Umbilical cord (tissue), 1 donor: ENCODE measurements at regions not wholly inside any gene's neighbourhood (a gene's known extent, or its start where the extent isn't known, plus 50 kb on each side); places are given as distances from the start of the nearest gene placed in this dataset.
A peak's percentile ranks its signal among the peaks of the same experiment; 100 is the strongest.
"Not testable (repeated sequence)": the region's sequence is repeated elsewhere in the genome, so short reads cannot be mapped to it uniquely, and the experiment has no call there.

Experiments
- DNase-seq: peaks from one replicate; pipeline ENCODE4 v3.0.0-alpha.2; 2015; ENCODE audit warnings: low spot score

DNA sequence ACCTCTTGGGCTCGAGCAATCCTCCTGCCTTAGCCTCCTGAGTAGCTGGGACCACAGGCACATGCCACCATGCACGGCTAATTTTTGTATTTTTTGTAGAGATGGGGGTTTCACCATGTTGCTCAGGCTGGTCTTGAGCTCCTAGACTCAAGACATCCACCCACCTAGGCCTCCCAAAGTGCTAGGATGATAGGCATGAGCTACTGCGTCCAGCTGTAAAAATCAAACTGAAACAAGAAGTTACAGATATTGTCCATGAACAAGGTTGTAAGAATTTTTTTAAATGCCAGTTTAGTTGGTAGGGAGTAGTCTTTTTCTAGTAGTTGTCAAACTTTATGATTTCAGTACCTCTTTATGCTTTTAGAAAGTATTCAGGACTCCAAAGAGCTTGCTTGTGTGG lies 424.4 kb upstream of the PMFBP1 start:
- no peak for DNase-seq

DNA sequence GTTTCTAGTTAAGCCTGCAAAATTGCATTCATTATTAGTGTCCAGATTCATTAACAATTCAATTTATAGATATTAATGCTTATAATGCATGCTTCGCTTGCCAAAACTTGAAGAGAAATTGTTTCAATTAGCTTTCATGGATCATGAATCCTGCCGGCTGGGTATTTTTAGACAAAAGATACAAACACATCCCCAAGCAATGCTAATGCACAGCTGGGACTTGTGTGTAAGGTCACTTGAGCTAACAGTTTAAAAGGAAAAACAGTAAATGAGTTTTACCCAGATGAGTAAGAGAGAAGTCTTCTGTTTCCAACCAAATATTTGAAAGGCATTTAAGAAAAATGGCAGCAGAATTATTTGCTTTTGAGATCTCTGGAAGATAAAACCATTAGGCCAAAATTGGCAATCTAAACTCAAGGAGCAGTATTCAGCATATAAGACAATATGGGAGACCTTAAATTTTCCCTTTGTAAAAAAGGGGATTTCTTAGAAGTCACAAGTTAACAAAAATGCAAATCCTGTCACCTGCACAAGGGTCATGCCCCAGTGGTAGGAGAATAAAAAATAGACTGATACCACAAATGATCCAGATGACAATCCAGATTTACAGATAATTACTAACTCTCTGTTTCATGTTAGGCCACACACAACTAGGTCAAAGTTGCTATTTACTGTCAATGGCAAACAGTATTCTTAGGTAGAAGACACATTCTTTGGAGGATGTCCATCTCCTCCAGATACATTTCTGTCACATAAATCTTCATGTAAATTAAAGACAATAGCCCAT lies 418.4 kb upstream of the PMFBP1 start:
- no peak for DNase-seq

GRCh38 chr16:72588551-72588950 lies 416.6 kb upstream of the PMFBP1 start:
- DNase-seq: no peak

- not testable (repeated sequence) for DNase-seq
These were observed 406.1 kb upstream of the PMFBP1 start for GRCh38 chr16:72578061-72578460.

- no peak for DNase-seq
These were observed 404.2 kb upstream of the PMFBP1 start for GRCh38 chr16:72576189-72576588.

- DNase-seq: no peak
These were observed 397.7 kb upstream of the PMFBP1 start for GRCh38 chr16:72569677-72570076.

GRCh38 chr16:72568502-72568901 lies 396.5 kb upstream of the PMFBP1 start:
- no peak for DNase-seq

GRCh38 chr16:72566174-72566573 lies 394.2 kb upstream of the PMFBP1 start:
- no peak for DNase-seq

GRCh38 chr16:72565106-72565505 lies 393.2 kb upstream of the PMFBP1 start:
- DNase-seq: no peak

GRCh38 chr16:72560617-72561016 lies 388.7 kb upstream of the PMFBP1 start:
- DNase-seq: peak; percentile 59

DNA sequence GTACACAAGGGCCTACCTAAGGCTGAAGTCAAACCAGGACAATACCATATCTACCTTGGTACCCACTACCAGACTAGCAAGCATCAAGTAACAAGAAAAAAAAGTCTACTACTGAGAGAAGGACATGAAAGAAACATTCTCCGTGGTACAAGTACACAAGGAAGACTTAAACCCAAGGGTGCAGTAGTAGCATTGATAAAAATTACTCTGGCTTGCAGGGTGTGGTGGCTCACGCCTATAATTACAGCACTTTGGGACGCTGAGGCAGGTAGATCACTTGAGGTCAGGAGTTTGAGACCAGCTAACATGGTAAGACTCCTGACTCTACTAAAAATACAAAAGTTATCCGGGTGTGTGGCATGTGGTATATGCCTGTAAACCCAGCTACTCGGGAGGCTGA lies 386.5 kb upstream of the PMFBP1 start:
- DNase-seq: no peak

DNA sequence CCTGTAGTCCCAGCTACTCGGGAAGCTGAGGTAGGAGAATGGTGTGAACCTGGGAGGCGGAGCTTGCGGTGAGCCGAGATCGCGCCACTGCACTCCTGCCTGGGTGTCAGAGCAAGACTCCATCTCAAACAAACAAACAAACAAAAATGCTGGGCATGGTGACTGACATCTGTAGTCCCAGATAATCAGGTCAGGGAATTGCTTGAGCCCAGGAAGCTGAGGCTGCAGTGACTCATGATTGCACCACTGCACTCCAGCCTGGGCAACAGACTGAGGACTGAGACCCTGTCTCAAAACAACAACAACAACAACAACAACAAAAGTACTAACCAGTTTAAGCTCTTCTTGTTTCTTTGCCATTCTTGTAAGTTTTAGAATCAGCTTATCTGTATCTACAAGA lies 383.0 kb upstream of the PMFBP1 start:
- DNase-seq: no peak

DNA sequence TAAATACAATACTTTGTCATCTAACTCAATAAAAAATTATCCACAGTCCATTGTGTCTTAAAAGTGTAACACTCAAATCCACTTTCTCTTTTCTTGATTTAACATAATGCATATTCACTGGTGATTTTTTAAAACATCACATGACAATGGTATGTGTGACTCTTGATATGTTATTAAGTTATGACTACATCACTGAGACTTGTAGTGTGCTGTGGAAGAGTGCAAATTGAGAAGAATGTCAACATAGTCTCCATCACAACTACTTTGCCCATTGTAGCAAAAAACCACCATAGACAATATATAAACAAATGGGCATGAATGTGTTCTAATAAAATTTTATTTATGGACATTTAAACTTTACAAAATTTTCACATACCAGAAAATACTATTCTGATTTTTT lies 380.7 kb upstream of the PMFBP1 start:
- no peak for DNase-seq

- DNase-seq: no peak
These were observed 379.7 kb upstream of the PMFBP1 start for GRCh38 chr16:72551649-72552048.

DNA sequence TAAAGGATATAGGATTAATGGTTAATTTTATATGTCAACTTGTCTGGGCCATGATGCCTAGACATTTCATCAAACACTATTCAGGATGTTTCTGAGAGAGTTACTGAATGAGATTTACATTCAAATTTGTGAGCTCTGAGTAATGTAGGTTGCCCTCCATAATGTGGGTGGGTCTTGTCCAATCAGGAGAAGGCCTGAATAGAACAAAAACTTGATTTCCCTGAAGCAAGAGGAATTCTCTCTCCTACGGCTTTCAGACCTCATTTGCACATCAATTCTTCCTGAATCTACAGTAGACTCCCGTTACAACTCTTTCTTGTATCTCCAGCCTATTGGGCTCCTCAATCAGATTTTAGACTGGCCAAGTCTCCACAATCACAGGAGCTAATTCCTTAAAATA lies 377.9 kb upstream of the PMFBP1 start:
- DNase-seq: no peak

- DNase-seq: no peak
These were observed 370.1 kb upstream of the PMFBP1 start for GRCh38 chr16:72542102-72542501.

DNA sequence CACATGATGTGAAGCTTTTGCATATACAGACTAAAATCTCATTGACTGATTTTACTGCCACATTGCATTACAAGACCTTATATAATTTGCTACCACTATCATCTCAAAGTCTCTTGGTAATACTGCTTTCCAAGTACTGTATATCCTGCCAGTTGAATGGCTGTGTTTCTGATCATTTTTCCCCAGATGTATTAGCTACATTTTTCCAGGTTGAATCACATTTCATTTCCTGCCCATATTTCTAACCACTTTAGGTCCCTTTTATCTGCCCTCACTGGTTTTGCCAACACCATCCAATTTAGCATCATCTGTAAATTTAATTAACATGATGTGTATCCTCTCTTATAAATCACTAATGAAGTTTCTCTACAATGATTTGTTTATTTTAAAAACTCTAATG lies 365.7 kb upstream of the PMFBP1 start:
- peak; percentile 52 for DNase-seq

DNA sequence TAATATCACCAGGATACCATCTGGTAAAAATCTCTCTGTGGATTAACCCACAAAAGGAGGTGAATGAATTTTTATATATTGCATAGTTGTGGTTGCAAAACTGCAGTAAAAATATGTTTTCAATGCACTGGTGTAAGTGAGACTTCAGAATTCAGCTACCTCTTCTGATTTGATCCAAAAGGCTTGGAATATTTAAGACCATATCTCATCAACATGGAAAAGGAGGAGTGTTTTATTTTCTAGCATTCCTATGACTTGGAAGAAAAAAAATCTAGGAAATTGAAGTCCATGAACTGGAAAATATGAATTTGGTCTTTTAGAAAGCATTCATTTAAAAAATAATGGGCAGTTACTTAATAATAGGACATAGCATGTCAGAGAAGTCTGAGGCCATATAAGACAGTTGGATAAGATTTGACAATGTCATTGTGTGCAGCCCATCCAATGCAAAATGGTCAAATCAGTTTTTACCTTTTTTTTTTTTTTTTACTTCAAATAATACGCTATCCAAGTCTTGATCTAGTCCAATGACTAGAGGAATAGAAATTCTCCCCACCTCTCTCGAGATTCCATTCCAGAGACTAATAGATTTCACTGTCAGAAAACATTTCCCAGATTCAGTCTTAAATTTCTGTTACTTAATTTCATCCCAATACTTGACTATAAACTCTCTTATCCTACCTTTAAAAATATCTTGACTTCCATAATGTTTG lies 364.9 kb upstream of the PMFBP1 start:
- DNase-seq: peak; percentile 2

- DNase-seq: no peak
These were observed 361.0 kb upstream of the PMFBP1 start for GRCh38 chr16:72532906-72533410.

GRCh38 chr16:72530434-72530833 lies 358.5 kb upstream of the PMFBP1 start:
- DNase-seq: no peak

GRCh38 chr16:72523087-72523486 lies 351.1 kb upstream of the PMFBP1 start:
- no peak for DNase-seq

- no peak for DNase-seq
These were observed 345.2 kb upstream of the PMFBP1 start for GRCh38 chr16:72517154-72517553.

GRCh38 chr16:72511171-72511570 lies 339.2 kb upstream of the PMFBP1 start:
- no peak for DNase-seq
